ENCODE measurements at regions not wholly inside any gene's neighbourhood (a gene's known extent, or its start where the extent isn't known, plus 50 kb on each side); places are given as distances from the start of the nearest gene placed in this dataset.

- Histone ChIP-seq H3K27ac (ENCODE audit: low read depth, low read length) (no peak overlapping the region), H3K4me1 (ENCODE audit: control insufficient read depth in 3 of 3, insufficient read depth in 3 of 3, low read length in 3 of 3) (peaks cover 0 to 3% (median 0%) of the 10 kb centered on the region in 3 donors), H3K36me3 (ENCODE audit: control insufficient read depth in 3 of 3, insufficient read depth in 3 of 3, low read length in 3 of 3) (no peaks in the 10 kb centered on the region), H3K27me3 (ENCODE audit: control insufficient read depth in 3 of 3, insufficient read depth in 3 of 3, low read length in 3 of 3) (peaks cover 0 to 5% (median 0%) of the 10 kb centered on the region in 3 donors), H3K9ac (ENCODE audit: low read depth in 1 of 3, low read length in 3 of 3) (no peak overlapping the region), H3K4me3 (ENCODE audit: low read length in 3 of 3) (no peak overlapping the region), H3K9me3 (ENCODE audit: control insufficient read depth in 3 of 3, low read length in 3 of 3) (no peaks in the 10 kb centered on the region)
Observed at GRCh38 chr6:150546457-150546856, 53.2 kb upstream of the PLEKHG1 start.

- Histone ChIP-seq H3K4me1 (ENCODE audit: control insufficient read depth in 3 of 3, insufficient read depth in 3 of 3, low read length in 3 of 3) (peaks cover 0 to 3% (median 0%) of the 10 kb centered on the region in 3 donors), H3K9me3 (ENCODE audit: control insufficient read depth in 3 of 3, low read length in 3 of 3) (no peaks in the 10 kb centered on the region), H3K27me3 (ENCODE audit: control insufficient read depth in 3 of 3, insufficient read depth in 3 of 3, low read length in 3 of 3) (peaks cover 0 to 5% (median 0%) of the 10 kb centered on the region in 3 donors), H3K9ac (ENCODE audit: low read depth in 1 of 3, low read length in 3 of 3) (no peak overlapping the region), H3K27ac (ENCODE audit: low read depth, low read length) (no peak overlapping the region), H3K4me3 (ENCODE audit: low read length in 3 of 3) (no peak overlapping the region), H3K36me3 (ENCODE audit: control insufficient read depth in 3 of 3, insufficient read depth in 3 of 3, low read length in 3 of 3) (no peaks in the 10 kb centered on the region)
Observed at GRCh38 chr6:150547502-150548222, 52.0 kb upstream of the PLEKHG1 start.

- H3K4me1 ChIP-seq (ENCODE audit: control insufficient read depth in 3 of 3, insufficient read depth in 3 of 3, low read length in 3 of 3), result peaks cover 0 to 3% (median 0%) of the 10 kb centered on the region in 3 donors
- H3K4me3 ChIP-seq (ENCODE audit: low read length in 3 of 3), result no peak overlapping the region
- H3K27ac ChIP-seq (ENCODE audit: low read depth, low read length), result no peak overlapping the region
- no peaks in the 10 kb centered on the region for H3K9me3 ChIP-seq (ENCODE audit: control insufficient read depth in 3 of 3, low read length in 3 of 3)
- H3K36me3 ChIP-seq (ENCODE audit: control insufficient read depth in 3 of 3, insufficient read depth in 3 of 3, low read length in 3 of 3), result no peaks in the 10 kb centered on the region
- no peak overlapping the region for H3K9ac ChIP-seq (ENCODE audit: low read depth in 1 of 3, low read length in 3 of 3)
- peaks cover 0 to 3% (median 0%) of the 10 kb centered on the region in 3 donors for H3K27me3 ChIP-seq (ENCODE audit: control insufficient read depth in 3 of 3, insufficient read depth in 3 of 3, low read length in 3 of 3)
Observed at GRCh38 chr6:150548330-150548729, 51.4 kb upstream of the PLEKHG1 start.

GRCh38 chr6:150549007-150549406, 50.7 kb upstream of the PLEKHG1 start:
- peaks cover 0 to 3% (median 0%) of the 10 kb centered on the region in 3 donors for H3K27me3 ChIP-seq (ENCODE audit: control insufficient read depth in 3 of 3, insufficient read depth in 3 of 3, low read length in 3 of 3)
- H3K36me3 ChIP-seq (ENCODE audit: control insufficient read depth in 3 of 3, insufficient read depth in 3 of 3, low read length in 3 of 3), result no peaks in the 10 kb centered on the region
- H3K9ac ChIP-seq (ENCODE audit: low read depth in 1 of 3, low read length in 3 of 3), result no peak overlapping the region
- H3K4me1 ChIP-seq (ENCODE audit: control insufficient read depth in 3 of 3, insufficient read depth in 3 of 3, low read length in 3 of 3), result peaks cover 0 to 3% (median 0%) of the 10 kb centered on the region in 3 donors
- no peak overlapping the region for H3K27ac ChIP-seq (ENCODE audit: low read depth, low read length)
- no peak overlapping the region for H3K4me3 ChIP-seq (ENCODE audit: low read length in 3 of 3)
- H3K9me3 ChIP-seq (ENCODE audit: control insufficient read depth in 3 of 3, low read length in 3 of 3), result no peaks in the 10 kb centered on the region

GRCh38 chr6:150549674-150550101, 50.0 kb upstream of the PLEKHG1 start:
- Histone ChIP-seq H3K4me3 (ENCODE audit: low read length in 3 of 3) (no peak overlapping the region), H3K9me3 (ENCODE audit: control insufficient read depth in 3 of 3, low read length in 3 of 3) (no peaks in the 10 kb centered on the region), H3K27me3 (ENCODE audit: control insufficient read depth in 3 of 3, insufficient read depth in 3 of 3, low read length in 3 of 3) (peaks cover 0 to 3% (median 0%) of the 10 kb centered on the region in 3 donors), H3K36me3 (ENCODE audit: control insufficient read depth in 3 of 3, insufficient read depth in 3 of 3, low read length in 3 of 3) (no peaks in the 10 kb centered on the region), H3K4me1 (ENCODE audit: control insufficient read depth in 3 of 3, insufficient read depth in 3 of 3, low read length in 3 of 3) (peaks cover 0 to 3% (median 0%) of the 10 kb centered on the region in 3 donors), H3K27ac (ENCODE audit: low read depth, low read length) (no peak overlapping the region), H3K9ac (ENCODE audit: low read depth in 1 of 3, low read length in 3 of 3) (no peak overlapping the region)
